Muscle of leg (tissue), 3 donors: ENCODE measurements at regions not wholly inside any gene's neighbourhood (a gene's known extent, or its start where the extent isn't known, plus 50 kb on each side); places are given as distances from the start of the nearest gene placed in this dataset.

Experiments used
- DNase-seq: peaks from one replicate; pipeline ENCODE4 v3.0.0; 2013
- H3K27ac ChIP-seq: one replicate; pipeline ENCODE4 v1.5.1; 2013; ENCODE audit warnings: mild to moderate bottlenecking, low read length, control low read depth
- H3K27me3 ChIP-seq: one replicate; pipeline ENCODE4 v1.6.1; 2013; ENCODE audit warnings: low read length; ENCODE audit not compliant: control insufficient read depth, insufficient read depth
- H3K36me3 ChIP-seq: one replicate; pipeline ENCODE4 v1.6.1; 2013; ENCODE audit warnings: low read length; ENCODE audit not compliant: control insufficient read depth, insufficient read depth
- H3K4me1 ChIP-seq: one replicate; pipeline ENCODE4 v1.6.1; 2013; ENCODE audit warnings: low read length; ENCODE audit not compliant: control insufficient read depth, insufficient read depth
- H3K4me3 ChIP-seq: one replicate; pipeline ENCODE4 v1.5.1; 2013; ENCODE audit warnings: low read length, control low read depth
- H3K9me3 ChIP-seq: replicated peaks from 2 replicates; pipeline ENCODE4 v1.6.1; 2013; ENCODE audit warnings: low read depth, low read length; ENCODE audit not compliant: control insufficient read depth
- WGBS: methylation state at CpG from one replicate; pipeline ENCODE4 v1.1.5; 2013; ENCODE audit warnings: missing lambda C conversion rate; ENCODE audit not compliant: insufficient coverage; 5-methylcytosine and 5-hydroxymethylcytosine counted together

- DNase-seq = no peak
- WGBS = 58% methylated on average over 5 of the region's 9 CpGs
- Histone ChIP-seq H3K36me3 (no peaks in the 10 kb centered on the region), H3K27ac (no peak overlapping the region), H3K4me3 (no peak overlapping the region), H3K4me1 (peaks cover 19% of the 10 kb centered on the region), H3K9me3 (peaks cover 6% of the 10 kb centered on the region), H3K27me3 (no peaks in the 10 kb centered on the region)
Measured at GRCh38 chr12:124144531-124145194, 150.2 kb upstream of the RFLNA start.

DNA sequence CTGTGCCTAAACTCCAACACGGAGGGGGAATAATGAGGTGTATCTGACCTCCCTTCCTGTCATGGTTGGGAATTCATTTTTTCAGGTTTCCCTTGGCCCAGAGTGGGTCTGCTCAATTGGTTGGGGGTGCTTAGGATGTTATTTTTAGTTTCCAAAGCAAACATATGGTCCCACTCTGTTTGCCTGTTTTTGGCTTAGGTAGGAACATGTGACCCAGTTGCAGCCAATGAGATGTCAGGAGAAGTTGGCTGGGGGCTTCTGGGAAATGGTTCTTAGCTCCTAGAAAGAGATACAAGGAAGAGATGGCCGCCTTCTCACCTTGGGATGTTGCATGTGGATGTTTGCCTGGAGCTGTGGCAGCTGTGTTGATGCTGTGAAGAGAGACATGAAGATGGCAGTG is 147.9 kb upstream of the RFLNA start:
- peaks cover 20% of the 10 kb centered on the region for H3K4me1 ChIP-seq
- 60% methylated on average over 2 of the region's 2 CpGs for WGBS
- DNase-seq = no peak
- no peaks in the 10 kb centered on the region for H3K27me3 ChIP-seq
- H3K9me3 ChIP-seq = peaks cover 6% of the 10 kb centered on the region
- H3K27ac ChIP-seq = no peak overlapping the region
- H3K4me3 ChIP-seq = no peak overlapping the region
- H3K36me3 ChIP-seq = no peaks in the 10 kb centered on the region

DNA sequence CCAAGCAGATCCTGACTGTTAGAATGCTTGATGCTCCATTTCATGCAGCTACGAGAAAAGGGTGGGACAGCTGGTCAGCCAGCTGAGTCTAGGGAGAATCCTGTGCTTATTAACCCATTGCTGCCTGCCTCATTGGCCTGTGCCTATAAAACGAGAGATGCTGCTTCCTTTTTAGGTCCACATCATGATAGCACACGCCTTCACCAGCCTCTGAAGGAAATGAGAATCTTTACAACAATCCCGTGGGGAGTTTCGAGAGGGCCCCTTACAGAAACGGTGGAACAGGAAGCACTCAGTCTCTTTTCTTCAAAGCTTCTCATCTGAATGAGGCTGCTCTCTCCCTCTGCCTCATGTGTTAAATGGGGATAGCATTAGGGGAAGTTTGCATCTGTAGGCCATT is 147.3 kb upstream of the RFLNA start:
- WGBS = 30% methylated on average over 5 of the region's 6 CpGs
- peaks cover 1% of the 10 kb centered on the region for H3K9me3 ChIP-seq
- peaks cover 22% of the 10 kb centered on the region for H3K4me1 ChIP-seq
- no peak for DNase-seq
- no peak overlapping the region for H3K27ac ChIP-seq
- no peaks in the 10 kb centered on the region for H3K36me3 ChIP-seq
- no peaks in the 10 kb centered on the region for H3K27me3 ChIP-seq
- H3K4me3 ChIP-seq = no peak overlapping the region

GRCh38 chr12:124148481-124149273 is 146.2 kb upstream of the RFLNA start:
- no peaks in the 10 kb centered on the region for H3K9me3 ChIP-seq
- no peaks in the 10 kb centered on the region for H3K27me3 ChIP-seq
- DNase-seq = peak; percentile 78
- no peaks in the 10 kb centered on the region for H3K36me3 ChIP-seq
- 29% methylated on average over 6 of the region's 13 CpGs for WGBS
- H3K27ac ChIP-seq = no peak overlapping the region
- H3K4me1 ChIP-seq = peaks cover 26% of the 10 kb centered on the region
- H3K4me3 ChIP-seq = no peak overlapping the region

- Histone ChIP-seq H3K9me3 (no peaks in the 10 kb centered on the region), H3K27me3 (no peaks in the 10 kb centered on the region), H3K4me1 (peaks cover 26% of the 10 kb centered on the region), H3K36me3 (no peaks in the 10 kb centered on the region), H3K27ac (no peak overlapping the region), H3K4me3 (no peak overlapping the region)
- WGBS = 72% methylated on average over 6 of the region's 7 CpGs
- DNase-seq = no peak
Measured at GRCh38 chr12:124149287-124149686, 145.6 kb upstream of the RFLNA start.

DNA sequence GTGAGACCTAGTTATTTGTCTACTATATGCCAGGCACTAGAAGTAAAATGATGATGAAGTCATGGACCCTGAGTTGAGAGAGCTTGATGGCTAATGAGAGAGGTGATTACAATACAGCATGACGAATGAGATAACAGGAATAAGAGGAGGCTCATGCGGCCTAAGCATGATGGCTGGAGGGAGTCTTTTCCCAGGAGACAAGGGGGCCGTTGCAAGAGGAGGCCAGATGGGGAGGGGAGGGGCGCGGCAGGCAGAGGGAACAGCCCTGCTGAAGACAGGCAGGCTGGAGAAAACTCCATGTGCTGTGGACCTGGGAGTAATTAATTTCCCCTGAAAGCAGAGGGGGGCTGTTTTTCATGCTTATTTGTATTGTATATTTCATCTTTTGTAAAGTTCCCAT is 144.7 kb upstream of the RFLNA start:
- H3K4me1 ChIP-seq = peaks cover 26% of the 10 kb centered on the region
- no peak for DNase-seq
- 50% methylated on average over 5 of the region's 5 CpGs for WGBS
- H3K27me3 ChIP-seq = no peaks in the 10 kb centered on the region
- no peaks in the 10 kb centered on the region for H3K36me3 ChIP-seq
- H3K4me3 ChIP-seq = no peak overlapping the region
- H3K27ac ChIP-seq = no peak overlapping the region
- H3K9me3 ChIP-seq = no peaks in the 10 kb centered on the region

DNA sequence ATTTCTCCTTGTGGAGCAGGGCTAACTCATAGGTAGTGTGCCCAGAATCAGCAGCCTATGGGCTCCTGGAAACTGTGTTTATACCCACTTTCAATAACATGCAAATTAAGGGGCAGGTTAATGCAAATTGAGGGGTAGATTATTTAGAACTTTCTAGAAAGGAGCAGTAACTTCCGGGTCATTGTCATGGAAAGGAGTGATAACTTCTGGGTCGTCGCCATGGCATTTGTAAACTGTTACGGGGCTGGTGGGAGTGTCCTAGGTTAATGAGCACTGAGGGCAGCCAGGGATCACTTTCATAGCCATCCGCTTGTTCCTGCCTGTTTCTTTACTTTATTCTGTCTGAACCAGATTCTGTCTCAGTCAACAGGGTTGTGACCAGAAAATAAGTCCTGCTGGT is 143.3 kb upstream of the RFLNA start:
- Histone ChIP-seq H3K4me3 (no peak overlapping the region), H3K4me1 (peaks cover 26% of the 10 kb centered on the region), H3K36me3 (no peaks in the 10 kb centered on the region), H3K9me3 (no peaks in the 10 kb centered on the region), H3K27me3 (no peaks in the 10 kb centered on the region), H3K27ac (no peak overlapping the region)
- no peak for DNase-seq
- WGBS = 95% methylated on average over 4 of the region's 5 CpGs

GRCh38 chr12:124152731-124153130 is 142.2 kb upstream of the RFLNA start:
- no peaks in the 10 kb centered on the region for H3K27me3 ChIP-seq

DNA sequence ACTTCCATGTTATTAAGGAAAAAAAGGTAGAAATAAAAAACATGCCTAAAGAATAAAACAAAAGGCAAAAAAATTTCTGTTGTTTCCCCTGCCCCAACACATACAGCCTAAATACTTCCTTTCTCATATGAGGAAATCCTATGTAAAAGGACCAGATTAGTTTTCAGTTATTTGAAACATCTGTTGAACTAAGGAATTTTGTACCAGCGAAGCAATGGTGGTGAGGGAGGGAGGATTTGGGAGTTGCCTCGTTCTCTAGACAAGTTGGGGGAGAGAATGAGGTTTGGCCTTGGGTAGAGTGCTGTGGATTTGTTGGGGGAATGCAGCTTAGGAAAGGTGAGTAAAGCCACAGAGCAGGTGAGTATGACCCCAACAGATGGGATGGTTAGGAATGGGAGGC is 141.5 kb upstream of the RFLNA start:
- H3K27me3 ChIP-seq = no peaks in the 10 kb centered on the region
- H3K9me3 ChIP-seq = no peaks in the 10 kb centered on the region
- H3K36me3 ChIP-seq = no peaks in the 10 kb centered on the region
- no peak for DNase-seq
- WGBS = 37% methylated on average over 2 of the region's 2 CpGs
- H3K4me1 ChIP-seq = peaks cover 32% of the 10 kb centered on the region
- H3K4me3 ChIP-seq = no peak overlapping the region
- no peak overlapping the region for H3K27ac ChIP-seq

More at GRCh38 chr12:124152731-124153130, 142.2 kb upstream of the RFLNA start:
- H3K4me1 ChIP-seq = peaks cover 28% of the 10 kb centered on the region
- H3K36me3 ChIP-seq = no peaks in the 10 kb centered on the region
- peak; percentile 56 for DNase-seq
- no peak overlapping the region for H3K27ac ChIP-seq
- no peak overlapping the region for H3K4me3 ChIP-seq
- 30% methylated on average over 2 of the region's 8 CpGs for WGBS
- H3K9me3 ChIP-seq = no peaks in the 10 kb centered on the region

GRCh38 chr12:124157406-124157805 is 137.5 kb upstream of the RFLNA start:
- Histone ChIP-seq H3K27me3 (no peaks in the 10 kb centered on the region), H3K4me3 (no peak overlapping the region), H3K4me1 (peaks cover 41% of the 10 kb centered on the region), H3K36me3 (no peaks in the 10 kb centered on the region), H3K9me3 (no peaks in the 10 kb centered on the region), H3K27ac (peak overlapping the region; percentile 83)
- WGBS = 66% methylated on average over 7 of the region's 7 CpGs
- peak; percentile 88 for DNase-seq
